ENCODE measurements at regions not wholly inside any gene's neighbourhood (a gene's known extent, or its start where the extent isn't known, plus 50 kb on each side); places are given as distances from the start of the nearest gene placed in this dataset.

- no peak for TF ChIP-seq CTCF (IDR thresholded peaks at IDR 0.05; ENCODE audit: poor library complexity)
- TF ChIP-seq EZH2 (IDR thresholded peaks at IDR 0.05; ENCODE audit: borderline replicate concordance), result no peak
These were observed 514.6 kb upstream of the TYRP1 start for GRCh38 chr9:12178634-12179033.

Data from hepatocyte (in vitro differentiated cells).